H1 (cell line): ENCODE measurements at regions not wholly inside any gene's neighbourhood (a gene's known extent, or its start where the extent isn't known, plus 50 kb on each side); places are given as distances from the start of the nearest gene placed in this dataset.

Source experiments
- CTCF ChIA-PET: fragments of 300-600 bp; sonication (Branson Sonifier 250); formaldehyde crosslinking; loops from one replicate; lab custom pipeline; 2021; ENCODE audit not compliant: partially characterized antibody; lab: Charles Lee
- POLR2A ChIA-PET: fragments of 300-600 bp; sonication (Branson Sonifier 250); formaldehyde crosslinking; loops from one replicate; lab custom pipeline; 2021; ENCODE audit warnings: inconsistent platforms; ENCODE audit not compliant: partially characterized antibody; lab: Charles Lee
- DNase-seq, 2 experiments: peaks; one replicate each; pipeline versions ENCODE4 v3.0.0 to v3.0.0-alpha.2; 2010 to 2022; ENCODE audit warnings: low spot score in 2 of 2, low read depth in 1 of 2, mixed read lengths in 1 of 2
- FAIRE-seq: peaks from 2 replicates; lab custom pipeline; 2011; peaks lifted over from hg19 to GRCh38; lab: Jason Lieb, UNC
- H2AFZ ChIP-seq: 2 replicates; pipeline ENCODE4 v1.8.1; 2012; ENCODE audit warnings: low read length, inconsistent platforms
- H2AK5ac ChIP-seq: 2 replicates; pipeline ENCODE4 v1.6.1; 2013; ENCODE audit warnings: low read depth, low read length
- H2BK120ac ChIP-seq: replicated peaks from 2 replicates; pipeline ENCODE3; 2013; ENCODE audit warnings: low read depth, low read length, inconsistent platforms
- H2BK12ac ChIP-seq: 2 replicates; pipeline ENCODE4 v1.6.1; 2013; ENCODE audit warnings: low read depth, low read length
- H2BK15ac ChIP-seq: 2 replicates; pipeline ENCODE4 v1.6.1; 2013; ENCODE audit warnings: low read length
- H2BK20ac ChIP-seq: 2 replicates; pipeline ENCODE4 v1.6.1; 2013; ENCODE audit warnings: low read length
- H2BK5ac ChIP-seq: 2 replicates; pipeline ENCODE4 v1.6.1; 2013; ENCODE audit warnings: low read depth, low read length
- H3K14ac ChIP-seq: 2 replicates; pipeline ENCODE4 v1.6.1; 2013; ENCODE audit warnings: inconsistent platforms; ENCODE audit not compliant: insufficient read length
- H3K18ac ChIP-seq: 2 replicates; pipeline ENCODE4 v1.6.1; 2013; ENCODE audit warnings: low read length; ENCODE audit errors: extremely low read depth
- H3K23ac ChIP-seq: 2 replicates; pipeline ENCODE4 v1.6.1; 2013; ENCODE audit warnings: inconsistent platforms; ENCODE audit not compliant: insufficient read length
- H3K23me2 ChIP-seq: 2 replicates; pipeline ENCODE4 v1.6.1; 2013; ENCODE audit warnings: low read depth, low read length
- H3K27ac ChIP-seq: 2 replicates; pipeline ENCODE4 v1.6.1; 2011; ENCODE audit warnings: low read depth, low read length, inconsistent platforms
- H3K27me3 ChIP-seq, 4 experiments: replicated peaks in 1 of 4; 1 replicate in 1 of 4; 2 replicates in 3 of 4; pipeline versions ENCODE4 v1.6.1 to v1.8.1; 2011 to 2013; ENCODE audit warnings: low read length in 3 of 4, mild to moderate bottlenecking in 3 of 4, inconsistent platforms in 2 of 4, mixed read lengths in 2 of 4, moderate library complexity in 1 of 4; ENCODE audit not compliant: control insufficient read depth in 3 of 4, insufficient read depth in 3 of 4; ENCODE audit errors: extremely low read depth in 1 of 4
- H3K36me3 ChIP-seq, 4 experiments: 2 replicates each; pipeline versions ENCODE4 v1.6.1 to v1.8.1; 2011 to 2013; ENCODE audit warnings: mild to moderate bottlenecking in 4 of 4, low read length in 3 of 4, moderate library complexity in 2 of 4, control low read depth in 1 of 4, inconsistent platforms in 1 of 4; ENCODE audit not compliant: insufficient read depth in 4 of 4, control insufficient read depth in 2 of 4
- H3K4ac ChIP-seq: replicated peaks from 2 replicates; pipeline ENCODE3; 2013; ENCODE audit warnings: low read length, low read depth, mixed read lengths, inconsistent platforms; ENCODE audit not compliant: insufficient read length
- H3K4me1 ChIP-seq, 4 experiments: replicated peaks in 1 of 4; 1 replicate in 1 of 4; 2 replicates in 3 of 4; pipeline versions ENCODE4 v1.6.1 to v1.8.1; 2011 to 2013; ENCODE audit warnings: low read length in 3 of 4, inconsistent platforms in 2 of 4, mixed read lengths in 1 of 4; ENCODE audit not compliant: insufficient read depth in 4 of 4, control insufficient read depth in 3 of 4
- H3K4me2 ChIP-seq, 2 experiments: 2 replicates each; pipeline versions ENCODE4 v1.6.1 to v1.8.1; 2011 to 2013; ENCODE audit warnings: low read depth in 2 of 2, low read length in 2 of 2, control low read depth in 1 of 2, inconsistent platforms in 1 of 2, mild to moderate bottlenecking in 1 of 2; ENCODE audit not compliant: insufficient read depth in 1 of 2
- H3K4me3 ChIP-seq, 4 experiments: fragments of 200-600, 300-600 bp in 1 of 4; sonication (generic), shearing (Covaris generic), sonication (Bioruptor Twin) in 1 of 4; 2 replicates each; pipeline versions ENCODE4 v1.5.1 to v1.8.1; 2011 to 2016; ENCODE audit warnings: low read length in 4 of 4, low read depth in 3 of 4, control low read depth in 2 of 4, inconsistent platforms in 2 of 4, mild to moderate bottlenecking in 2 of 4, mixed read lengths in 1 of 4, moderate library complexity in 1 of 4; ENCODE audit not compliant: insufficient read depth in 2 of 4; ENCODE audit errors: extremely low read depth in 1 of 4
- H3K56ac ChIP-seq: replicated peaks from 2 replicates; pipeline ENCODE3; 2013; ENCODE audit warnings: low read depth, mild to moderate bottlenecking, mixed read lengths, low read length, inconsistent platforms; ENCODE audit not compliant: insufficient read length
- H3K79me1 ChIP-seq: 2 replicates; pipeline ENCODE4 v1.6.1; 2013; ENCODE audit warnings: low read depth, low read length, control low read depth
- H3K79me2 ChIP-seq, 2 experiments: 2 replicates each; pipeline versions ENCODE4 v1.6.1 to v1.8.1; 2012 to 2013; ENCODE audit warnings: low read length in 2 of 2, mild to moderate bottlenecking in 2 of 2, inconsistent platforms in 1 of 2; ENCODE audit not compliant: insufficient read depth in 2 of 2, control insufficient read depth in 1 of 2
- H3K9ac ChIP-seq, 4 experiments: replicated peaks in 1 of 4; 1 replicate in 1 of 4; 2 replicates in 3 of 4; pipeline versions ENCODE4 v1.6.1 to v1.8.1; 2011 to 2013; ENCODE audit warnings: low read depth in 3 of 4, low read length in 3 of 4, control low read depth in 2 of 4, mild to moderate bottlenecking in 2 of 4, moderate library complexity in 2 of 4, inconsistent platforms in 1 of 4; ENCODE audit errors: extremely low read depth in 1 of 4
- H3K9me3 ChIP-seq, 2 experiments: 2 replicates each; pipeline versions ENCODE4 v1.6.1 to v1.8.1; 2012 to 2013; ENCODE audit warnings: mild to moderate bottlenecking in 2 of 2, moderate library complexity in 2 of 2, control low read depth in 1 of 2, inconsistent platforms in 1 of 2, low read depth in 1 of 2, low read length in 1 of 2, mixed read lengths in 1 of 2; ENCODE audit not compliant: insufficient read depth in 2 of 2
- H4K20me1 ChIP-seq, 2 experiments: replicated peaks in 1 of 2; 2 replicates each; pipeline versions ENCODE3 to v1.8.1; 2011 to 2013; ENCODE audit warnings: inconsistent platforms in 2 of 2, low read length in 2 of 2, mild to moderate bottlenecking in 1 of 2; ENCODE audit not compliant: insufficient read depth in 2 of 2, control insufficient read depth in 1 of 2
- H4K5ac ChIP-seq: 2 replicates; pipeline ENCODE4 v1.6.1; 2013; ENCODE audit warnings: low read length, low read depth, mixed read lengths, inconsistent platforms; ENCODE audit not compliant: insufficient read length
- H4K8ac ChIP-seq: 2 replicates; pipeline ENCODE4 v1.8.0; 2013; ENCODE audit warnings: mild to moderate bottlenecking, moderate library complexity, low read length, inconsistent platforms; ENCODE audit not compliant: insufficient read depth; ENCODE audit errors: extremely low read depth
- H4K91ac ChIP-seq: replicated peaks from 2 replicates; pipeline ENCODE3; 2013; ENCODE audit warnings: low read length, mixed read lengths, inconsistent platforms; ENCODE audit not compliant: insufficient read length
- CREB1 ChIP-seq: IDR thresholded peaks from 2 replicates; pipeline ENCODE4 v1.6.1; 2012; ENCODE audit warnings: inconsistent platforms
- SP1 ChIP-seq: IDR thresholded peaks from 2 replicates; pipeline ENCODE4 v1.6.1; 2011; ENCODE audit warnings: low read depth, low read length
- SUZ12 ChIP-seq: fragments of 200-600 bp; sonication (generic); IDR thresholded peaks from 2 replicates; pipeline ENCODE4 v1.6.1; 2012; ENCODE audit warnings: mild to moderate bottlenecking, inconsistent platforms, low read length, moderate library complexity, mixed read lengths
- WGBS, 2 experiments: shearing (Covaris generic) in 1 of 2; methylation state at CpG; one replicate each; pipeline versions ENCODE4 v1.1.6 to v1.1.7; 2013 to 2015; ENCODE audit warnings: low lambda C conversion rate in 2 of 2, mixed read lengths in 2 of 2, inconsistent platforms in 1 of 2, low coverage in 1 of 2, missing lambda C conversion rate in 1 of 2; ENCODE audit not compliant: insufficient replicate concordance in 2 of 2, insufficient coverage in 1 of 2, insufficient read length in 1 of 2; ENCODE audit errors: extremely low coverage in 1 of 2, missing lambda C conversion rate in 1 of 2; 5-methylcytosine and 5-hydroxymethylcytosine counted together

- TF ChIP-seq CREB1 (no peak), SUZ12 (no peak), SP1 (no peak)
- TF ChIP-seq, all 59 proteins: peak for 0
- Histone ChIP-seq H2BK5ac (no peak overlapping the region), H2BK120ac (no peak overlapping the region), H3K4me3 (no peak overlapping the region), H2AFZ (no peak overlapping the region), H3K36me3 (no peaks in the 10 kb centered on the region), H3K18ac (no peak overlapping the region), H3K14ac (no peak overlapping the region), H4K8ac (no peak overlapping the region), H3K79me1 (no peaks in the 10 kb centered on the region), H4K20me1 (no peaks in the 10 kb centered on the region), H4K91ac (no peak overlapping the region), H2BK20ac (no peak overlapping the region), H3K4me2 (no peak overlapping the region), H3K27ac (no peak overlapping the region), H3K9ac (no peak overlapping the region), H3K4ac (no peak overlapping the region), H3K4me1 (peaks cover 0 to 6% (median 2%) of the 10 kb centered on the region in 4 experiments; a peak in 3 of 7 replicates), H2BK12ac (no peak overlapping the region), H3K23ac (no peak overlapping the region), H2AK5ac (no peak overlapping the region), H4K5ac (no peak overlapping the region), H2BK15ac (no peak overlapping the region), H3K27me3 (peaks cover 0 to 1% (median 0%) of the 10 kb centered on the region in 4 experiments; a peak in 1 of 7 replicates), H3K9me3 (no peaks in the 10 kb centered on the region), H3K23me2 (no peaks in the 10 kb centered on the region), H3K56ac (no peak overlapping the region), H3K79me2 (no peaks in the 10 kb centered on the region)
- 94% methylated on average over 5 of the region's 5 CpGs; no CpG with 5 or more reads in 1 of the 2 experiments for WGBS, 2 experiments
- POLR2A ChIA-PET, result interaction anchor here (1.1 to 1.6 kb wide), 2 partner anchors 9 to 64 kb away, joined by 3 read pairs; no protein-coding TSS in a partner anchor
- FAIRE-seq (no peak), DNase-seq (no peak)
- CTCF ChIA-PET, result interaction anchor here (0.7 to 5.0 kb wide), 4 partner anchors 13 to 182 kb away, joined by 3 to 34 read pairs (median 14); no protein-coding TSS in a partner anchor
These were observed 90.6 kb downstream of the MDH1 start for GRCh38 chr2:63679252-63679855.
